IMR-90 (cell line): ENCODE measurements at regions not wholly inside any gene's neighbourhood (a gene's known extent, or its start where the extent isn't known, plus 50 kb on each side); places are given as distances from the start of the nearest gene placed in this dataset.

Experiments
- BHLHE40 ChIP-seq: fragments of 150-350 bp; IDR thresholded peaks from 2 replicates; pipeline ENCODE4 v1.6.1; 2016; ENCODE audit warnings: mild to moderate bottlenecking, low read depth, low read length
- CEBPB ChIP-seq: IDR thresholded peaks from 2 replicates; pipeline ENCODE4 v1.6.1; 2012; ENCODE audit warnings: low read depth, low read length, improper control_type of control experiment
- CHD1 ChIP-seq: IDR thresholded peaks from 2 replicates; pipeline ENCODE4 v1.6.1; 2012; ENCODE audit warnings: low read depth, low read length, improper control_type of control experiment
- FOS ChIP-seq: fragments of 150-350 bp; IDR thresholded peaks from 2 replicates; pipeline ENCODE4 v1.6.1; 2016; ENCODE audit warnings: low read depth, low read length
- MAFK ChIP-seq: IDR thresholded peaks from 2 replicates; pipeline ENCODE4 v1.6.1; 2012; ENCODE audit warnings: low read depth, low read length, improper control_type of control experiment
- MXI1 ChIP-seq: IDR thresholded peaks from 2 replicates; pipeline ENCODE4 v1.6.1; 2012; ENCODE audit warnings: low read depth, mild to moderate bottlenecking, low read length, moderate library complexity, borderline replicate concordance
- NFE2L2 ChIP-seq: fragments of 150-350 bp; IDR thresholded peaks from 2 replicates; pipeline ENCODE4 v1.6.1; 2016; ENCODE audit warnings: low read depth, mild to moderate bottlenecking, low read length
- POLR2A ChIP-seq: IDR thresholded peaks from 2 replicates; pipeline ENCODE4 v1.6.1; 2012; ENCODE audit warnings: mild to moderate bottlenecking, low read depth, low read length
- RAD21 ChIP-seq: IDR thresholded peaks from 2 replicates; pipeline ENCODE4 v1.6.1; 2012; ENCODE audit warnings: low read length, improper control_type of control experiment
- RCOR1 ChIP-seq: IDR thresholded peaks from 2 replicates; pipeline ENCODE4 v1.6.1; 2012; ENCODE audit warnings: mild to moderate bottlenecking, low read length, improper control_type of control experiment; ENCODE audit not compliant: insufficient replicate concordance
- RFX5 ChIP-seq: IDR thresholded peaks from 2 replicates; pipeline ENCODE4 v1.8.0; 2012; ENCODE audit warnings: low read depth, mild to moderate bottlenecking, low read length, moderate library complexity
- SMC3 ChIP-seq: fragments of 150-350 bp; IDR thresholded peaks from 2 replicates; pipeline ENCODE4 v1.6.1; 2016; ENCODE audit warnings: low read depth, mild to moderate bottlenecking, antibody characterized with exemption, low read length, moderate library complexity
- TF ChIP-seq, protein P1 (sequence below): conservative IDR thresholded peaks from 2 replicates; pipeline ENCODE4 v1.5.1; 2012; ENCODE audit warnings: mild to moderate bottlenecking, low read depth, low read length, improper control_type of control experiment
- TF ChIP-seq, protein P2 (sequence below): fragments of 150-350 bp; IDR thresholded peaks from 2 replicates; pipeline ENCODE4 v1.6.1; 2017; ENCODE audit warnings: mild to moderate bottlenecking, antibody characterized with exemption, low read length, low read depth

DNA sequence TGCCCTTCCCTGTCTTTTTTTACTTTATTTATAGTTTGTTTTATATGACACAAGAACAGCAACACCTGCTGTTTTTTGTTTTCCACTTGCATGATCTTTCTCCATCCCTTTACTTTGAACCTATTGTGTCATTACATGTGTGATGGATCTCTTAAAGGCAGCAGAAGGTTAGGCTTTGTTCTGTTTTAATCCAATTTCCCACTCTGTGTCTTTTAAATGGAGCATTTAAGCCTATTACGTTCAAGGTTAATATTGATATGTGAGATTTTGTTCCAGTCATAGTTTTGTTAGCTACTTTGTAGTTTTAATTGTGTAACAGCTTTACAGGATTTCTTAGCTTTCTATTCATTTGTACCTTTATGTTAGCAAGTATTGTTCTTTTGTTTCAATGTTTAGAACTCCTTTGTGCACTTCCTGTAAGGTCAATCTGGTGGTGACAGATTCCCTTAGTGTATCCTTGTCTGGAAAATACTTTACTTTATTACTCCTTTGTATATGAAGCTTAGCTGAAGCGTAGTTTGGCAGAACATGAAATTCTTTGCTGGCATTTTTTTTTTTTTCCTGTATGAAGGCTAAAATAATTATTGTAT is 1443.0 kb upstream of the LRRTM1 start:
- TF ChIP-seq, protein P1, sequence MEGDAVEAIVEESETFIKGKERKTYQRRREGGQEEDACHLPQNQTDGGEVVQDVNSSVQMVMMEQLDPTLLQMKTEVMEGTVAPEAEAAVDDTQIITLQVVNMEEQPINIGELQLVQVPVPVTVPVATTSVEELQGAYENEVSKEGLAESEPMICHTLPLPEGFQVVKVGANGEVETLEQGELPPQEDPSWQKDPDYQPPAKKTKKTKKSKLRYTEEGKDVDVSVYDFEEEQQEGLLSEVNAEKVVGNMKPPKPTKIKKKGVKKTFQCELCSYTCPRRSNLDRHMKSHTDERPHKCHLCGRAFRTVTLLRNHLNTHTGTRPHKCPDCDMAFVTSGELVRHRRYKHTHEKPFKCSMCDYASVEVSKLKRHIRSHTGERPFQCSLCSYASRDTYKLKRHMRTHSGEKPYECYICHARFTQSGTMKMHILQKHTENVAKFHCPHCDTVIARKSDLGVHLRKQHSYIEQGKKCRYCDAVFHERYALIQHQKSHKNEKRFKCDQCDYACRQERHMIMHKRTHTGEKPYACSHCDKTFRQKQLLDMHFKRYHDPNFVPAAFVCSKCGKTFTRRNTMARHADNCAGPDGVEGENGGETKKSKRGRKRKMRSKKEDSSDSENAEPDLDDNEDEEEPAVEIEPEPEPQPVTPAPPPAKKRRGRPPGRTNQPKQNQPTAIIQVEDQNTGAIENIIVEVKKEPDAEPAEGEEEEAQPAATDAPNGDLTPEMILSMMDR: no peak
- TF ChIP-seq BHLHE40 (no peak), POLR2A (no peak), CHD1 (no peak), MAFK (no peak), CEBPB (no peak), NFE2L2 (no peak), MXI1 (no peak), RAD21 (no peak), SMC3 (no peak), FOS (no peak), RCOR1 (no peak), RFX5 (no peak)
- TF ChIP-seq, protein P2, sequence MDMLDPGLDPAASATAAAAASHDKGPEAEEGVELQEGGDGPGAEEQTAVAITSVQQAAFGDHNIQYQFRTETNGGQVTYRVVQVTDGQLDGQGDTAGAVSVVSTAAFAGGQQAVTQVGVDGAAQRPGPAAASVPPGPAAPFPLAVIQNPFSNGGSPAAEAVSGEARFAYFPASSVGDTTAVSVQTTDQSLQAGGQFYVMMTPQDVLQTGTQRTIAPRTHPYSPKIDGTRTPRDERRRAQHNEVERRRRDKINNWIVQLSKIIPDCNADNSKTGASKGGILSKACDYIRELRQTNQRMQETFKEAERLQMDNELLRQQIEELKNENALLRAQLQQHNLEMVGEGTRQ: no peak
